Adrenal gland (tissue), 9 donors: ENCODE measurements at regions not wholly inside any gene's neighbourhood (a gene's known extent, or its start where the extent isn't known, plus 50 kb on each side); places are given as distances from the start of the nearest gene placed in this dataset.

ENCODE experiments used
- DNase-seq, 7 donors: peaks; one replicate each; pipeline ENCODE4 v3.0.0-alpha.2; 2019 to 2020
- H3K27ac ChIP-seq, 5 donors: fragments of 200-600 bp; sonication (generic) in 4 of 5; 1 replicate in 3 of 5; 2 replicates in 2 of 5; pipeline versions ENCODE4 v1.5.1 to v1.8.0; 2016 to 2020; ENCODE audit warnings: mild to moderate bottlenecking in 1 of 5
- H3K27me3 ChIP-seq: fragments of 200-600 bp; 2 replicates; pipeline ENCODE4 v1.8.0; 2021
- H3K36me3 ChIP-seq, 2 donors: fragments of 200-600 bp; replicated peaks in 1 of 2; 1 replicate in 1 of 2; 2 replicates in 1 of 2; pipeline versions ENCODE4 v1.5.1 to v1.8.0; 2018 to 2022
- H3K4me1 ChIP-seq, 2 donors: fragments of 200-600 bp; replicated peaks in 1 of 2; 1 replicate in 1 of 2; 2 replicates in 1 of 2; pipeline versions ENCODE4 v1.5.1 to v1.8.0; 2018 to 2021
- H3K4me3 ChIP-seq, 4 donors: fragments of 200-600 bp; sonication (generic) in 3 of 4; one replicate each; pipeline ENCODE4 v1.5.1; 2016 to 2018
- H3K9me3 ChIP-seq, 3 donors: fragments of 200-600 bp; sonication (generic) in 1 of 3; replicated peaks in 1 of 3; 1 replicate in 2 of 3; 2 replicates in 1 of 3; pipeline versions ENCODE4 v1.5.1 to v1.8.0; 2016 to 2021
- POLR2A ChIP-seq, 2 donors: fragments of 450-650 bp; IDR thresholded peaks; one replicate each; pipeline ENCODE4 v1.6.1; 2017; ENCODE audit warnings: antibody characterized with exemption in 2 of 2, mild to moderate bottlenecking in 2 of 2, moderate library complexity in 1 of 2
- WGBS, 4 donors: extraction: QIAGEN DNeasy Blood & Tissue Kit in 2 of 4; methylation state at CpG; one replicate each; pipeline versions ENCODE4 v1.1.5 to v1.1.7; 2013 to 2017; 5-methylcytosine and 5-hydroxymethylcytosine counted together
- intact Hi-C, 2 donors: fragments of 100-400 bp; cut with DNase I; formaldehyde crosslinking; loops; one replicate each; pipeline versions ENCODE4 v1.14.1 to v1.15.0; 2022 to 2023
- TF ChIP-seq, protein P1 (sequence below), 6 experiments: fragments of 450-650 bp in 4 of 6; fragments of 200-600 bp in 2 of 6; sonication (generic) in 1 of 6; IDR thresholded peaks; 1 replicate in 5 of 6; 2 replicates in 1 of 6; pipeline versions ENCODE4 v1.5.1 to v1.8.0; 2016 to 2021; ENCODE audit warnings: antibody characterized with exemption in 6 of 6, mild to moderate bottlenecking in 2 of 6, moderate library complexity in 1 of 6
- donor health status: healthy with polysubstance abuse.
- donor health status: Bipolar disorder and iron deficiency.
- donor health status: DM: yes; HTN: yes; CAD: no.
- donor health status: DM: no; HTN: no; CAD: no.
- donor health status: DM: no; HTN: no; CAD: no.

DNA sequence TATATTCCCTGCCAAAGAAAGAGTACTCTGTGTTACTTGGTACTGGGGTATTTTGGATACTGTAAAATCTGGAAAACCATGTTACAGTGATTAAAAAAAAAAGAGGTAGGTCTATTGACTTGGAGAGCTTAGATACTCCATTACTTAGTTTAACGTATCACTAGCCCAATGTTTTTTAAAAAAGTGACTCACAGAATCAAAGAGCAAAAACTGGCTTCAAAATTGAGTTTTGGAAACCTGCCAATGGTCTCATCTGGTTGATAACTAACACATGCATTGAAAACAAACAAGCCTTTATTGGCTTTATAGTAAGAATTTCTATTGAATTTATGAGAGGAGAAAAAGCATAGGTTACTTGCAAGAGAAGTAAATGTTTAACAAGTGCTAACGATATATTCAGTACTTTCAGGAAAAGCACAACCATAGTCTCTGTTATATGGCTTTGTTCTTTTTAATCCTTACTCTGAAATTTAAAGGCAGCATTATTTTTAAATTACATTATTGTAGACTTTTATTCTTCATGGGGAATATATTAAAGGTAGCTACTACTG is 563.3 kb upstream of the SORCS1 start:
- Histone ChIP-seq H3K27me3 (no peaks in the 10 kb centered on the region), H3K27ac (no peak overlapping the region), H3K4me1 (no peaks in the 10 kb centered on the region), H3K9me3 (no peaks in the 10 kb centered on the region), H3K4me3 (no peak overlapping the region), H3K36me3 (no peaks in the 10 kb centered on the region)
- 45 to 55% (median 48%) methylated on average over 2 of the region's 2 CpGs for WGBS, 4 donors
- DNase-seq, result no peak
- intact Hi-C loops, result no loop called here
- no peak for TF ChIP-seq POLR2A (IDR thresholded peaks at IDR 0.05)
- TF ChIP-seq, protein P1, sequence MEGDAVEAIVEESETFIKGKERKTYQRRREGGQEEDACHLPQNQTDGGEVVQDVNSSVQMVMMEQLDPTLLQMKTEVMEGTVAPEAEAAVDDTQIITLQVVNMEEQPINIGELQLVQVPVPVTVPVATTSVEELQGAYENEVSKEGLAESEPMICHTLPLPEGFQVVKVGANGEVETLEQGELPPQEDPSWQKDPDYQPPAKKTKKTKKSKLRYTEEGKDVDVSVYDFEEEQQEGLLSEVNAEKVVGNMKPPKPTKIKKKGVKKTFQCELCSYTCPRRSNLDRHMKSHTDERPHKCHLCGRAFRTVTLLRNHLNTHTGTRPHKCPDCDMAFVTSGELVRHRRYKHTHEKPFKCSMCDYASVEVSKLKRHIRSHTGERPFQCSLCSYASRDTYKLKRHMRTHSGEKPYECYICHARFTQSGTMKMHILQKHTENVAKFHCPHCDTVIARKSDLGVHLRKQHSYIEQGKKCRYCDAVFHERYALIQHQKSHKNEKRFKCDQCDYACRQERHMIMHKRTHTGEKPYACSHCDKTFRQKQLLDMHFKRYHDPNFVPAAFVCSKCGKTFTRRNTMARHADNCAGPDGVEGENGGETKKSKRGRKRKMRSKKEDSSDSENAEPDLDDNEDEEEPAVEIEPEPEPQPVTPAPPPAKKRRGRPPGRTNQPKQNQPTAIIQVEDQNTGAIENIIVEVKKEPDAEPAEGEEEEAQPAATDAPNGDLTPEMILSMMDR (IDR thresholded peaks at IDR 0.05), result no peak

- H3K27ac ChIP-seq, result no peak overlapping the region
- H3K4me1 ChIP-seq, result no peaks in the 10 kb centered on the region
- intact Hi-C loops, result no loop called here
- H3K27me3 ChIP-seq, result no peaks in the 10 kb centered on the region
- 40 to 66% (median 48%) methylated on average over 4 of the region's 4 CpGs for WGBS, 4 donors
- H3K9me3 ChIP-seq, result no peaks in the 10 kb centered on the region
- no peak for TF ChIP-seq POLR2A (IDR thresholded peaks at IDR 0.05)
- TF ChIP-seq, protein P1 (IDR thresholded peaks at IDR 0.05), result no peak
- H3K4me3 ChIP-seq, result no peak overlapping the region
- H3K36me3 ChIP-seq, result no peaks in the 10 kb centered on the region
- no peak for DNase-seq
Measured at GRCh38 chr10:107718864-107719263, 554.4 kb upstream of the SORCS1 start.

DNA sequence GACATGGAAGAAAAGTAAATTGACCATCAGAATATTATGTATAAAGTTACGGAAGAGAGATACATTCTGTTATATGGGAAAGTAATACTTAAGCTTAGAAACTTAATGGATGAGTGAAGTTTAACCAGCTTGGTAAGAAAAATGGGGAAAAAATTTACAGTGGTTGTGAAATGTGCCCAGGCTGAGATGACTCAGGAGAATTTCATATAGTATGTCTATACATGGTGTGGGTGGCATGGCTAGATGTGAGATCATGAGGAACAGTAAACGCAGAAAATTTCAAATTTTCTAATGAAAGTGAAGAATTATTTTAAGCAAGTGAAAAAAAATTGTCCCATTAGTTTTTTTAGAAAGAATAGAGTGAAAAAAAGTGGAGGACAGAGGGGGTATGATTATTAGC is 552.5 kb upstream of the SORCS1 start:
- H3K4me3 ChIP-seq, result no peak overlapping the region
- no peaks in the 10 kb centered on the region for H3K27me3 ChIP-seq
- no peak overlapping the region for H3K27ac ChIP-seq
- H3K36me3 ChIP-seq, result no peaks in the 10 kb centered on the region
- WGBS, 4 donors, result 77 to 93% (median 85%) methylated on average over 2 of the region's 2 CpGs
- no peaks in the 10 kb centered on the region for H3K4me1 ChIP-seq
- intact Hi-C loops, result no loop called here
- no peak for TF ChIP-seq POLR2A (IDR thresholded peaks at IDR 0.05)
- TF ChIP-seq, protein P1 (IDR thresholded peaks at IDR 0.05), result no peak
- no peak for DNase-seq
- H3K9me3 ChIP-seq, result no peaks in the 10 kb centered on the region

DNA sequence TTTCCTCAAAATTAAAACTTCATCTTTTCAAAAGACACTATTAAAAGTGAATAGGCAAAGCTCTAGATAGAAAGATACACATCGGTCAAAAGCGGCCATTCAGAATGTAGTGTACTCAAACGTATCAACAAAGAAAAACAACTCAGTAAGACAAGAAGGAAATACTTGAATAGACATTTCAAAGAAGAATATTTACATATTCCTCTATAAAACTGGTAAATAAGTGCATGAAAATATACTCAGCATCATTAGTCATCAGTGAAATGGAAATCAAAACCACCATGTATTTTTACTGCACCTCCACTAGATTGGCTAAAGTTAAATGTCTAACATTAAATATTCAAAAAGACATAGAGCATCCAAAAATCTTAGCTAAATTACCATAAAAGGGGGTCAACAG is 551.1 kb upstream of the SORCS1 start:
- no peaks in the 10 kb centered on the region for H3K36me3 ChIP-seq
- intact Hi-C loops, result no loop called here
- no peaks in the 10 kb centered on the region for H3K27me3 ChIP-seq
- no peak overlapping the region for H3K4me3 ChIP-seq
- WGBS, 4 donors, result 81 to 89% (median 83%) methylated on average over 3 of the region's 3 CpGs
- no peaks in the 10 kb centered on the region for H3K4me1 ChIP-seq
- no peak for DNase-seq
- TF ChIP-seq, protein P1 (IDR thresholded peaks at IDR 0.05), result no peak
- no peak overlapping the region for H3K27ac ChIP-seq
- H3K9me3 ChIP-seq, result no peaks in the 10 kb centered on the region
